ENCODE measurements at regions not wholly inside any gene's neighbourhood (a gene's known extent, or its start where the extent isn't known, plus 50 kb on each side); places are given as distances from the start of the nearest gene placed in this dataset.

- no peak for TF ChIP-seq CTCF (IDR thresholded peaks at IDR 0.05)
- TF ChIP-seq POLR2A (IDR thresholded peaks at IDR 0.05), result no peak
Measured at GRCh38 chr6:16842676-16843075, 81.4 kb upstream of the ATXN1 start.
